ENCODE measurements at regions not wholly inside any gene's neighbourhood (a gene's known extent, or its start where the extent isn't known, plus 50 kb on each side); places are given as distances from the start of the nearest gene placed in this dataset.

DNA sequence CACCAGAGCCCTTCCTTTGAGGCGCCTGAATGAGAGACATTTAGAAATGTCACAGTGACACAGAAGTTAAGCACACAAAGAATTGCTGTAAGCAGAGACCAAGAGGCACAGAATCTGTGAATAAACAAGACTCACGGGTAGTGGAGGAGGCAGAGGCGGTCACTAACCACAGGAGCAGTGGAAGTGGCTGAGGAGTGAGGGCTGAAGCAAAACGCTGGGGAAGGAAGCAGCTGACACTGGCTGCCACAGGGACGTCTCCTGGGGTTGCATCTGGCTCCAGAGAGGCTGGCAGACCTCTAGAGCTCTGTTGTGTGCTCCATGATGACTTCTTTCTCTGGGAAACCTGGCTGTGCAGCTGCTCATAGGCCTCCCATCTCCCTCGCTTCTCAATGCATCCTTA is 65.0 kb upstream of the SLC2A12 start:
- Histone ChIP-seq H3K27me3 (replicated peaks; ENCODE audit: control insufficient read depth, insufficient read depth, low read length, poor library complexity, severe bottlenecking) (no peaks in the 10 kb centered on the region), H3K27ac (ENCODE audit: insufficient read depth, low read length, poor library complexity, severe bottlenecking) (no peak overlapping the region), H3K9me3 (ENCODE audit: control insufficient read depth, low read length) (no peaks in the 10 kb centered on the region), H3K36me3 (ENCODE audit: control insufficient read depth, insufficient read depth, low read length) (no peaks in the 10 kb centered on the region), H3K4me1 (ENCODE audit: control insufficient read depth, insufficient read depth, low read length, poor library complexity, severe bottlenecking) (no peaks in the 10 kb centered on the region), H3K4me3 (ENCODE audit: insufficient read depth, low read depth, low read length, poor library complexity, severe bottlenecking) (no peak overlapping the region)
- DNase-seq = no peak

DNA sequence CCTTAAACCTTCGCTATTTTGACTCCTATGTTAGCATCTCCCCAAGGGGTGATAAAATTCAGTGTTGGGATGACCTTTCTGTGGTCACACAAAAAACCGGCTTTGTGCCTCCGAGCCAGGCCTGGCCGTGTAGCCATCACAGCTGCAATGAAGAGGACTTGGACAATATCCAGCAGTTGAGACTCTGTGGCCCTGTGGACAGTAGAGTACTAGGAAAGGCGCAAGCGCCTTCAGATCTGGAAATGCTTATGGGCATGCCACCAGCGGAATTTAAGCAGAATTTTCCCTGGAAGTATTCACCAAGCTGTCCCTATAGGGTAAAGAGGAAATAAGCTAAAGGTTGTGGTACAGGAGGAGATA is 63.3 kb upstream of the SLC2A12 start:
- no peaks in the 10 kb centered on the region for H3K9me3 ChIP-seq (ENCODE audit: control insufficient read depth, low read length)
- H3K36me3 ChIP-seq (ENCODE audit: control insufficient read depth, insufficient read depth, low read length) = no peaks in the 10 kb centered on the region
- no peak overlapping the region for H3K4me3 ChIP-seq (ENCODE audit: insufficient read depth, low read depth, low read length, poor library complexity, severe bottlenecking)
- H3K27ac ChIP-seq (ENCODE audit: insufficient read depth, low read length, poor library complexity, severe bottlenecking) = no peak overlapping the region
- H3K4me1 ChIP-seq (ENCODE audit: control insufficient read depth, insufficient read depth, low read length, poor library complexity, severe bottlenecking) = no peaks in the 10 kb centered on the region
- DNase-seq = no peak
- no peaks in the 10 kb centered on the region for H3K27me3 ChIP-seq (replicated peaks; ENCODE audit: control insufficient read depth, insufficient read depth, low read length, poor library complexity, severe bottlenecking)

DNA sequence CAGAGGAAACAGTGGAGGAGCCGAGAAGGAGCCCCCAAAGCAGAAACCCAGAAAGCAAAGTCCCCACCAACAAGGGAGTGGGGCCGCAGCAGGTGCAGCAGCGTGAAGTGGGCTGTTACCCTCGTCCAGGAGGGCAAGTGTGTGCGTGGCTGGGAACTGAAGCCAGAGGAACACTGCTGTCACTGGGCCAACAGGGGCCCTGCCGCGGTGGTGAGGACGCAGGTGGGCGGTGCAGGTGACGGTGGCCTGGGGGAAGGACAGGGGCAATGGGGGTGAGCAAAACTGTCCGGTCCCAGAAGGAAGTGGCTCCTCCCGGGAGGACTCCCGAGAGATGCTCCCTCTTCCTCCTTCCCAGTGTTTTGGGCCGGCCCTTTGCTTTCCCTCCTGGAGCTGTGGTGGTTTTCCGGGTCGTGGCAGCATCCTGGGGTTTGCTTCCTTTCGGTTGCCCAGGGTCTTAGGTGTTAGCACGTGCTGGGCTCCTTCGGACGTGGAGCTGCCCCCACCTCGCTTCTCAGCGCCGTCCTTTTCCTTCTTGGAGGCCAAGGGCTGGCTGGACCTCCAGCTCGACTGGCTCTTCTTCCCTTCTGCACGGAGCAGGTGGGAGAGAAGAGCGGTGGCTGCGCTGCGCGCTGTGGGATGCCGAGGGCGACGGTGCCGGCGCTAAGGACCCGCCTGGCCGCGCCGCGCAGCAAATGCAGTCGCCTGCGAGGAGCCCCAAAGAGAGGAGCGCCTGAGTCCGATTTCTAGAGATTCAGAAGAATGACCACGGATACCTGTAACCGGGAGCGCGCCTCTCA is 62.7 kb upstream of the SLC2A12 start:
- no peaks in the 10 kb centered on the region for H3K36me3 ChIP-seq (ENCODE audit: control insufficient read depth, insufficient read depth, low read length)
- H3K9me3 ChIP-seq (ENCODE audit: control insufficient read depth, low read length) = no peaks in the 10 kb centered on the region
- H3K4me3 ChIP-seq (ENCODE audit: insufficient read depth, low read depth, low read length, poor library complexity, severe bottlenecking) = no peak overlapping the region
- DNase-seq = no peak
- H3K4me1 ChIP-seq (ENCODE audit: control insufficient read depth, insufficient read depth, low read length, poor library complexity, severe bottlenecking) = no peaks in the 10 kb centered on the region
- H3K27ac ChIP-seq (ENCODE audit: insufficient read depth, low read length, poor library complexity, severe bottlenecking) = no peak overlapping the region
- no peaks in the 10 kb centered on the region for H3K27me3 ChIP-seq (replicated peaks; ENCODE audit: control insufficient read depth, insufficient read depth, low read length, poor library complexity, severe bottlenecking)

DNA sequence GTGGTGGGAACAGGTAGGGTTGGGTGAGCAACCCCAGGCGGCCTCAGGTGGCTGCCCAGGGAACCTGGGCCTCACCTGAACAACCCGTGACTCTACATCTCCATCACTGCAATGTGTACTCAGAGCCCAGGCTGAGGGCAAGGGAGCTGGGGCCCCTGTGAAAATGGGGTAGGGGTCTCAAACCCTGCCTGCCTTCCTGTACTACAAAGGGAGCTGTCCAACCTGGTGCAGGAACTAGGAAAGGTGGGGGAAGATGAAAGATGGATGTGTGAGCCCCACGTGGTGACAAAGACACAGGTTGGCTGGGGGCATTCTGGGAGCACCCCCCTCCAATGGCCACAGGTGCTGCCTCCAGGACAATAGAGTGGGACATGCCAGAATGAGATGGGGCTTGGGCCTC is 62.1 kb upstream of the SLC2A12 start:
- no peak for DNase-seq
- Histone ChIP-seq H3K9me3 (ENCODE audit: control insufficient read depth, low read length) (no peaks in the 10 kb centered on the region), H3K36me3 (ENCODE audit: control insufficient read depth, insufficient read depth, low read length) (no peaks in the 10 kb centered on the region), H3K27me3 (replicated peaks; ENCODE audit: control insufficient read depth, insufficient read depth, low read length, poor library complexity, severe bottlenecking) (no peaks in the 10 kb centered on the region), H3K4me1 (ENCODE audit: control insufficient read depth, insufficient read depth, low read length, poor library complexity, severe bottlenecking) (no peaks in the 10 kb centered on the region), H3K4me3 (ENCODE audit: insufficient read depth, low read depth, low read length, poor library complexity, severe bottlenecking) (no peak overlapping the region), H3K27ac (ENCODE audit: insufficient read depth, low read length, poor library complexity, severe bottlenecking) (no peak overlapping the region)

DNA sequence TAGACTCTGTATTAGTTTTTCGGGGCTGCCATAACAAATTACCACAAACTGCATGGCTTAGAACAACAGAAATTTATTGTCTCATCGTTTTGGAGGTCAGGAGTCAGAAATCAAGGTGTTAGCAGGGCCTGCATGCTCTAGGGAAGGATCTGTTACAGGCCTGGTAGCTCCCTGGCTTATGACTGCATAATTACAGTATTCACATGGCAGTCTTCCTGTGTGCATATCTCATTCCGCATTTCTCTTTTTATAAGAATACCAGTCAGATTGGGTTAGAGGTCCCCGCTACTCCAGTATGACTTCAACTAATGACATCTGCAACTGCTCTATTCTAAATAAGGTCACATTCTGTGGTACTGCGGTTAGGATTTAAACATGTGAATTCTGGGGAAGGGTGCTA is 59.3 kb upstream of the SLC2A12 start:
- Histone ChIP-seq H3K27ac (ENCODE audit: insufficient read depth, low read length, poor library complexity, severe bottlenecking) (no peak overlapping the region), H3K4me3 (ENCODE audit: insufficient read depth, low read depth, low read length, poor library complexity, severe bottlenecking) (no peak overlapping the region), H3K27me3 (replicated peaks; ENCODE audit: control insufficient read depth, insufficient read depth, low read length, poor library complexity, severe bottlenecking) (no peaks in the 10 kb centered on the region), H3K36me3 (ENCODE audit: control insufficient read depth, insufficient read depth, low read length) (no peaks in the 10 kb centered on the region), H3K4me1 (ENCODE audit: control insufficient read depth, insufficient read depth, low read length, poor library complexity, severe bottlenecking) (no peaks in the 10 kb centered on the region), H3K9me3 (ENCODE audit: control insufficient read depth, low read length) (no peaks in the 10 kb centered on the region)
- DNase-seq = no peak

DNA sequence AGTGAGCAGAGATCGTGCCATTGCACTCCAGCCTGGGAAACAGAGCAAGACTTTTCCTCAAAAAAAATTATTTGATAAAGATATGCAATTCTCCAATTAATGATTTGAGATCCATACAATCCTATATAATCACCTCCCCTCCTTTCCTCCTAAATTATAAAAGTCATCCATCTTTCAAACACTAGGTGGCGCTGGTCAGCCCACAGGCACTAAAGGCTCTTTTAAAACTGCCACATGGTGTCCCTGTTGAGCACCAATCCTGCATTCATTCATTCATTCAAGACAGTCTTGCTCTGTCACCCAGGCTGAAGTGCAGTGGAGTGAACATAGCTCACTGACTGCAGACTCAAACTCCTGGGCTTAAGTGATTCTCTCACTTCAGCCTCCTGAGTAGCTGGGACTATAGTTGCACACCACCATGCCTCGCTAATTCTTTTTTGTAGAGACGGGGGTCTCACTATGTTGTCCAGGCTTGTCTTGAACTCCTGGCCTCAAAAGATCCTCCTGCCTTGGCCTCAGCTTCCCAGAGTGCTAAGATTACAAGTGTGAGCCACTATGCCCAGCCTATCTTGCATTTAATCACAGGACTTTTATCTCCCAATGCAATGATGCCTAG is 58.7 kb upstream of the SLC2A12 start:
- no peaks in the 10 kb centered on the region for H3K9me3 ChIP-seq (ENCODE audit: control insufficient read depth, low read length)
- H3K4me1 ChIP-seq (ENCODE audit: control insufficient read depth, insufficient read depth, low read length, poor library complexity, severe bottlenecking) = no peaks in the 10 kb centered on the region
- H3K27ac ChIP-seq (ENCODE audit: insufficient read depth, low read length, poor library complexity, severe bottlenecking) = no peak overlapping the region
- H3K36me3 ChIP-seq (ENCODE audit: control insufficient read depth, insufficient read depth, low read length) = no peaks in the 10 kb centered on the region
- H3K4me3 ChIP-seq (ENCODE audit: insufficient read depth, low read depth, low read length, poor library complexity, severe bottlenecking) = no peak overlapping the region
- peak in 2 of 3 donors; percentile 3 to 25 for DNase-seq
- H3K27me3 ChIP-seq (replicated peaks; ENCODE audit: control insufficient read depth, insufficient read depth, low read length, poor library complexity, severe bottlenecking) = no peaks in the 10 kb centered on the region

DNA sequence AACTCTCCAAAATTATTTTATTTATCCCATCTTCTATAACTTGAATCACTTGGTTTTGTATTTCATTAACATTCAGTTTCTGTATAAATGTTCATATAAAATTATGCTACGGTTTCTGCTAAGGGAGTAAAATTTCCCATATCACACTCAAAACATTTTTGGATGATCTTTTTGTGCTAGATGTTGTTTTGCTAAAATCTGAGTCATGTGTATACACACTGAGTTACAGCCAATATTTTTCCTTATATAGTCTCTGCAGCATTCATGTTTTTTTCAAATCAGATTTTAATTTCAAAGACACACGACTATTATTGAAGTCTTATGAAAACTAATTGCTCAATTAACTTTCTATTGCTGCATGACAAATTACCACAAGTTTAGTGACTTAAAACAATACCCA is 54.3 kb upstream of the SLC2A12 start:
- no peaks in the 10 kb centered on the region for H3K4me1 ChIP-seq (ENCODE audit: control insufficient read depth, insufficient read depth, low read length, poor library complexity, severe bottlenecking)
- no peaks in the 10 kb centered on the region for H3K36me3 ChIP-seq (ENCODE audit: control insufficient read depth, insufficient read depth, low read length)
- H3K27me3 ChIP-seq (replicated peaks; ENCODE audit: control insufficient read depth, insufficient read depth, low read length, poor library complexity, severe bottlenecking) = no peaks in the 10 kb centered on the region
- no peak for DNase-seq
- H3K9me3 ChIP-seq (ENCODE audit: control insufficient read depth, low read length) = no peaks in the 10 kb centered on the region
- H3K4me3 ChIP-seq (ENCODE audit: insufficient read depth, low read depth, low read length, poor library complexity, severe bottlenecking) = no peak overlapping the region
- H3K27ac ChIP-seq (ENCODE audit: insufficient read depth, low read length, poor library complexity, severe bottlenecking) = no peak overlapping the region

DNA sequence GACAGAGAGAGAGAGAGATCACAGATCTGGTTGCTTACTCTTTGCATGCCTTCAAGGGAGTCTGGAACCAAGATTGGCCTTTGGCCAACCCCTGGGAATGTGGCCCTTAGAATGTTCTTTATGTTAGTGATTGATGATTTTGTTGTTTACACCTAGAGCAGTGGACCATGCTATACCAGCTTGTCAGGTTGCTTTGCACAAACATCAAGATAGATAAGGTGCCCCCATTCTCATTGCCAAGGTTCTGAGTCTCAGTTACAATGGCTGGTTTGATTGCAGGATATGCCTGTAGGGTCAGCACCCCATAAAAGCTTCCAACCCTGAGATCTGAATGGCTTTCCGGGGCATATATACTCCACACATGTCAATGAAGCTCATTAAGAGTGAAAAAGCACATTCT is 53.5 kb upstream of the SLC2A12 start:
- no peak overlapping the region for H3K27ac ChIP-seq (ENCODE audit: insufficient read depth, low read length, poor library complexity, severe bottlenecking)
- H3K4me1 ChIP-seq (ENCODE audit: control insufficient read depth, insufficient read depth, low read length, poor library complexity, severe bottlenecking) = no peaks in the 10 kb centered on the region
- H3K36me3 ChIP-seq (ENCODE audit: control insufficient read depth, insufficient read depth, low read length) = no peaks in the 10 kb centered on the region
- H3K27me3 ChIP-seq (replicated peaks; ENCODE audit: control insufficient read depth, insufficient read depth, low read length, poor library complexity, severe bottlenecking) = no peaks in the 10 kb centered on the region
- no peak overlapping the region for H3K4me3 ChIP-seq (ENCODE audit: insufficient read depth, low read depth, low read length, poor library complexity, severe bottlenecking)
- H3K9me3 ChIP-seq (ENCODE audit: control insufficient read depth, low read length) = no peaks in the 10 kb centered on the region
- DNase-seq = no peak

DNA sequence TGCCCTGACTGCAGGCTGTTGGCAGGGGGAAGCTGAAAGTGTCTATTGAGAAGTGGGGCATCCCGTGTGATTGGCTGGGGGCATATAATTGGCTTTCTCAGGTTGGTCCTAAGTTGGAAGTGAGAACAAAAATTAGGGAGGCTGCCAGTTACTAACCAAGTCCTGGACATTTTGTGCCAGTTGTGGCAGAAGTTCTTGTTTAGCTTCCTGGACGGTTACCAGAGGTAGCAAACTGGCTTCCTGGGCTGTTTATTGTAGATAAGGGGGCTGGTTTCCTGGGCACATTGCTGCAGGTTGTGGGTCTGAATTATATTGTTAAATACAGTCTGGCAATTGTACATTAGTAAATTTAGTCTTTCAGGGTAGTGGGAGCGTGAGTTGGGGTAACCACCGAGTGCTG is 50.6 kb upstream of the SLC2A12 start:
- H3K4me3 ChIP-seq (ENCODE audit: insufficient read depth, low read depth, low read length, poor library complexity, severe bottlenecking) = no peak overlapping the region

More for the DNA sequence above, 50.6 kb upstream of the SLC2A12 start:
- Histone ChIP-seq H3K36me3 (ENCODE audit: control insufficient read depth, insufficient read depth, low read length) (no peaks in the 10 kb centered on the region), H3K4me1 (ENCODE audit: control insufficient read depth, insufficient read depth, low read length, poor library complexity, severe bottlenecking) (no peaks in the 10 kb centered on the region), H3K27ac (ENCODE audit: insufficient read depth, low read length, poor library complexity, severe bottlenecking) (no peak overlapping the region), H3K27me3 (replicated peaks; ENCODE audit: control insufficient read depth, insufficient read depth, low read length, poor library complexity, severe bottlenecking) (no peaks in the 10 kb centered on the region), H3K9me3 (ENCODE audit: control insufficient read depth, low read length) (no peaks in the 10 kb centered on the region)
- no peak for DNase-seq

Data from effector memory CD4-positive, alpha-beta T cell (primary cell).